SU-DHL-6 (cell line): ENCODE measurements at regions not wholly inside any gene's neighbourhood (a gene's known extent, or its start where the extent isn't known, plus 50 kb on each side); places are given as distances from the start of the nearest gene placed in this dataset.

ENCODE experiments used
- H2AFZ ChIP-seq: fragments of 200-600 bp; sonication (generic); 2 replicates; pipeline ENCODE4 v1.6.1; 2014; ENCODE audit warnings: low read depth, mild to moderate bottlenecking, moderate library complexity, mixed read lengths, antibody characterized with exemption, low read length; ENCODE audit not compliant: severe bottlenecking
- H3F3A ChIP-seq: fragments of 200-600 bp; shearing (Covaris generic); 2 replicates; pipeline ENCODE4 v1.6.0; 2016; ENCODE audit warnings: antibody characterized with exemption, mild to moderate bottlenecking; ENCODE audit not compliant: insufficient read depth
- H3K27ac ChIP-seq: fragments of 200-600 bp; sonication (generic); 2 replicates; pipeline ENCODE4 v1.5.1; 2016; ENCODE audit warnings: low read depth, mild to moderate bottlenecking, low read length, moderate library complexity, mixed read lengths
- H3K27me3 ChIP-seq: fragments of 200-600 bp; sonication (generic), shearing (Covaris generic); 2 replicates; pipeline ENCODE4 v1.6.0; 2014; ENCODE audit warnings: mild to moderate bottlenecking, low read length
- H3K36me3 ChIP-seq: fragments of 200-600 bp; sonication (generic); 2 replicates; pipeline ENCODE4 v1.6.1; 2014; ENCODE audit warnings: mild to moderate bottlenecking, low read length, mixed read lengths
- H3K4me2 ChIP-seq: fragments of 300-600, 200-600 bp; shearing (Covaris generic), sonication (generic); 2 replicates; pipeline ENCODE4 v1.6.0; 2014; ENCODE audit warnings: low read length, low read depth, mild to moderate bottlenecking; ENCODE audit not compliant: poor library complexity, severe bottlenecking
- H3K4me3 ChIP-seq: fragments of 200-600 bp; sonication (generic); 2 replicates; pipeline ENCODE4 v1.5.1; 2014; ENCODE audit warnings: antibody characterized with exemption, low read length, mild to moderate bottlenecking, mixed read lengths; ENCODE audit not compliant: insufficient read depth, poor library complexity, severe bottlenecking
- H3K79me2 ChIP-seq: fragments of 200-600 bp; sonication (generic); 2 replicates; pipeline ENCODE4 v1.6.1; 2014; ENCODE audit warnings: mild to moderate bottlenecking, low read length, moderate library complexity; ENCODE audit not compliant: insufficient read depth
- H3K9ac ChIP-seq: fragments of 200-600 bp; sonication (generic); 2 replicates; pipeline ENCODE4 v1.7.0; 2014; ENCODE audit warnings: mild to moderate bottlenecking, low read length
- H3K9me2 ChIP-seq: fragments of 200-600 bp; sonication (generic); replicated peaks from 2 replicates; pipeline ENCODE4 v1.6.1; 2014; ENCODE audit warnings: low read length; ENCODE audit not compliant: insufficient read depth
- H3K9me3 ChIP-seq: fragments of 200-600 bp; sonication (generic); 2 replicates; pipeline ENCODE4 v1.6.1; 2014; ENCODE audit warnings: low read length, mixed read lengths; ENCODE audit not compliant: insufficient read depth
- H4K20me1 ChIP-seq: fragments of 200-600 bp; sonication (generic); 2 replicates; pipeline ENCODE4 v1.6.1; 2014; ENCODE audit warnings: low read depth, mild to moderate bottlenecking, antibody characterized with exemption, low read length, moderate library complexity, mixed read lengths
- EZH2phosphoT487 ChIP-seq: fragments of 200-600 bp; sonication (generic), shearing (Covaris generic); conservative IDR thresholded peaks from 2 replicates; pipeline ENCODE4 v1.6.1; 2018; ENCODE audit warnings: mild to moderate bottlenecking, antibody characterized with exemption, low read length, moderate library complexity, mixed read lengths
- TF ChIP-seq, protein P1 (sequence below): fragments of 200-600 bp; sonication (generic); IDR thresholded peaks from one replicate; pipeline ENCODE4 v1.5.1; 2017; ENCODE audit warnings: antibody characterized with exemption, mild to moderate bottlenecking, low read length, moderate library complexity; ENCODE audit not compliant: insufficient read depth, poor library complexity, severe bottlenecking

- Histone ChIP-seq H3K4me2 (no peak overlapping the region), H4K20me1 (no peaks in the 10 kb centered on the region), H3K9me2 (no peaks in the 10 kb centered on the region), H3K27me3 (no peaks in the 10 kb centered on the region), H3K4me3 (no peak overlapping the region), H3K27ac (no peak overlapping the region), H3K9ac (no peak overlapping the region), H3K36me3 (no peaks in the 10 kb centered on the region), H3K9me3 (no peaks in the 10 kb centered on the region), H2AFZ (no peak overlapping the region), H3F3A (no peaks in the 10 kb centered on the region), H3K79me2 (no peaks in the 10 kb centered on the region)
- TF ChIP-seq, protein P1, sequence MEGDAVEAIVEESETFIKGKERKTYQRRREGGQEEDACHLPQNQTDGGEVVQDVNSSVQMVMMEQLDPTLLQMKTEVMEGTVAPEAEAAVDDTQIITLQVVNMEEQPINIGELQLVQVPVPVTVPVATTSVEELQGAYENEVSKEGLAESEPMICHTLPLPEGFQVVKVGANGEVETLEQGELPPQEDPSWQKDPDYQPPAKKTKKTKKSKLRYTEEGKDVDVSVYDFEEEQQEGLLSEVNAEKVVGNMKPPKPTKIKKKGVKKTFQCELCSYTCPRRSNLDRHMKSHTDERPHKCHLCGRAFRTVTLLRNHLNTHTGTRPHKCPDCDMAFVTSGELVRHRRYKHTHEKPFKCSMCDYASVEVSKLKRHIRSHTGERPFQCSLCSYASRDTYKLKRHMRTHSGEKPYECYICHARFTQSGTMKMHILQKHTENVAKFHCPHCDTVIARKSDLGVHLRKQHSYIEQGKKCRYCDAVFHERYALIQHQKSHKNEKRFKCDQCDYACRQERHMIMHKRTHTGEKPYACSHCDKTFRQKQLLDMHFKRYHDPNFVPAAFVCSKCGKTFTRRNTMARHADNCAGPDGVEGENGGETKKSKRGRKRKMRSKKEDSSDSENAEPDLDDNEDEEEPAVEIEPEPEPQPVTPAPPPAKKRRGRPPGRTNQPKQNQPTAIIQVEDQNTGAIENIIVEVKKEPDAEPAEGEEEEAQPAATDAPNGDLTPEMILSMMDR: no peak
- no peak for TF ChIP-seq EZH2phosphoT487
These were observed 277.8 kb upstream of the SYT1 start for GRCh38 chr12:78586790-78587189.

- Histone ChIP-seq H2AFZ (no peak overlapping the region), H3K79me2 (no peaks in the 10 kb centered on the region), H3K9me3 (no peaks in the 10 kb centered on the region), H3K36me3 (no peaks in the 10 kb centered on the region), H3K9ac (no peak overlapping the region), H3F3A (no peaks in the 10 kb centered on the region), H3K4me2 (no peak overlapping the region), H3K4me3 (no peak overlapping the region), H3K27me3 (no peaks in the 10 kb centered on the region), H3K9me2 (no peaks in the 10 kb centered on the region), H4K20me1 (no peaks in the 10 kb centered on the region), H3K27ac (no peak overlapping the region)
- TF ChIP-seq, protein P1: no peak
- TF ChIP-seq EZH2phosphoT487: no peak
These were observed 265.2 kb upstream of the SYT1 start for GRCh38 chr12:78599366-78599765.

- Histone ChIP-seq H3F3A (no peaks in the 10 kb centered on the region), H3K4me3 (no peak overlapping the region), H2AFZ (no peak overlapping the region), H3K9me3 (no peaks in the 10 kb centered on the region), H3K27ac (no peak overlapping the region), H3K9me2 (no peaks in the 10 kb centered on the region), H3K4me2 (no peak overlapping the region), H3K36me3 (no peaks in the 10 kb centered on the region), H3K27me3 (no peaks in the 10 kb centered on the region), H3K9ac (no peak overlapping the region), H4K20me1 (no peaks in the 10 kb centered on the region), H3K79me2 (no peaks in the 10 kb centered on the region)
- no peak for TF ChIP-seq EZH2phosphoT487
- TF ChIP-seq, protein P1: no peak
These were observed 264.0 kb upstream of the SYT1 start for GRCh38 chr12:78600541-78600940.

- H4K20me1 ChIP-seq: no peaks in the 10 kb centered on the region
- no peak overlapping the region for H3K4me3 ChIP-seq
- no peaks in the 10 kb centered on the region for H3K79me2 ChIP-seq
- no peaks in the 10 kb centered on the region for H3K27me3 ChIP-seq
- no peak for TF ChIP-seq EZH2phosphoT487
- TF ChIP-seq, protein P1: no peak
- no peaks in the 10 kb centered on the region for H3K9me3 ChIP-seq
- H3K36me3 ChIP-seq: no peaks in the 10 kb centered on the region
- H3K27ac ChIP-seq: no peak overlapping the region
- H3F3A ChIP-seq: no peaks in the 10 kb centered on the region
- H3K9me2 ChIP-seq: no peaks in the 10 kb centered on the region
- H2AFZ ChIP-seq: no peak overlapping the region
- H3K4me2 ChIP-seq: no peak overlapping the region
- no peak overlapping the region for H3K9ac ChIP-seq
These were observed 253.1 kb upstream of the SYT1 start for GRCh38 chr12:78611504-78611903.
